ENCODE measurements at regions not wholly inside any gene's neighbourhood (a gene's known extent, or its start where the extent isn't known, plus 50 kb on each side); places are given as distances from the start of the nearest gene placed in this dataset.

- Histone ChIP-seq H3K4me2 (ENCODE audit: low read length) (no peak overlapping the region), H3K9me3 (ENCODE audit: low read length) (no peaks in the 10 kb centered on the region), H3K27ac (ENCODE audit: low read length) (no peak overlapping the region), H3K27me3 (ENCODE audit: insufficient read depth, low read depth, low read length) (no peaks in the 10 kb centered on the region), H3K36me3 (ENCODE audit: insufficient read depth, low read length) (no peaks in the 10 kb centered on the region), H3K4me3 (ENCODE audit: low read length) (no peak overlapping the region), H2AFZ (ENCODE audit: low read depth, low read length) (no peak overlapping the region), H4K20me1 (ENCODE audit: insufficient read depth) (no peaks in the 10 kb centered on the region), H3K9me2 (ENCODE audit: insufficient read depth, low read length) (no peaks in the 10 kb centered on the region), H3F3A (ENCODE audit: insufficient read depth, low read length, poor library complexity, severe bottlenecking) (no peaks in the 10 kb centered on the region), H3K9ac (ENCODE audit: low read length) (no peak overlapping the region), H3K79me2 (replicated peaks; ENCODE audit: insufficient read depth, low read length) (no peaks in the 10 kb centered on the region)
- TF ChIP-seq EP300 (conservative IDR thresholded peaks at IDR 0.05; ENCODE audit: poor library complexity, severe bottlenecking) = no peak
- TF ChIP-seq TAF1 (IDR thresholded peaks at IDR 0.05; ENCODE audit: low read depth) = no peak
- TF ChIP-seq REST (IDR thresholded peaks at IDR 0.05; ENCODE audit: borderline replicate concordance) = no peak
- no peak for TF ChIP-seq EZH2 (IDR thresholded peaks at IDR 0.05; ENCODE audit: borderline replicate concordance, insufficient read depth, low read length, poor library complexity, severe bottlenecking)
- TF ChIP-seq POLR2AphosphoS5 (IDR thresholded peaks at IDR 0.05) = no peak
These were observed 978.6 kb downstream of the NLGN4X start for GRCh38 chrX:5250106-5250505.

GRCh38 chrX:5242091-5242790 is 986.4 kb downstream of the NLGN4X start:
- H3K9me3 ChIP-seq (ENCODE audit: low read length) = no peaks in the 10 kb centered on the region
- H2AFZ ChIP-seq (ENCODE audit: low read depth, low read length) = no peak overlapping the region
- no peaks in the 10 kb centered on the region for H3F3A ChIP-seq (ENCODE audit: insufficient read depth, low read length, poor library complexity, severe bottlenecking)
- no peaks in the 10 kb centered on the region for H3K36me3 ChIP-seq (ENCODE audit: insufficient read depth, low read length)
- H3K27me3 ChIP-seq (ENCODE audit: insufficient read depth, low read depth, low read length) = no peaks in the 10 kb centered on the region
- no peak overlapping the region for H3K4me3 ChIP-seq (ENCODE audit: low read length)
- no peak overlapping the region for H3K27ac ChIP-seq (ENCODE audit: low read length)
- H3K9ac ChIP-seq (ENCODE audit: low read length) = no peak overlapping the region
- H4K20me1 ChIP-seq (ENCODE audit: insufficient read depth) = no peaks in the 10 kb centered on the region
- no peaks in the 10 kb centered on the region for H3K79me2 ChIP-seq (replicated peaks; ENCODE audit: insufficient read depth, low read length)
- H3K9me2 ChIP-seq (ENCODE audit: insufficient read depth, low read length) = no peaks in the 10 kb centered on the region
- no peak overlapping the region for H3K4me2 ChIP-seq (ENCODE audit: low read length)
- TF ChIP-seq REST (IDR thresholded peaks at IDR 0.05; ENCODE audit: borderline replicate concordance) (no peak), SMC3 (conservative IDR thresholded peaks at IDR 0.05; ENCODE audit: poor library complexity) (no peak), TAF1 (IDR thresholded peaks at IDR 0.05; ENCODE audit: low read depth) (no peak), RAD21 (conservative IDR thresholded peaks at IDR 0.05) (no peak), POLR2AphosphoS5 (IDR thresholded peaks at IDR 0.05) (no peak), EP300 (conservative IDR thresholded peaks at IDR 0.05; ENCODE audit: poor library complexity, severe bottlenecking) (no peak), MXI1 (conservative IDR thresholded peaks at IDR 0.05; ENCODE audit: poor library complexity, severe bottlenecking) (no peak), CTCF (IDR thresholded peaks at IDR 0.05; ENCODE audit: poor library complexity, severe bottlenecking) (no peak), EZH2 (IDR thresholded peaks at IDR 0.05; ENCODE audit: borderline replicate concordance, insufficient read depth, low read length, poor library complexity, severe bottlenecking) (no peak)

Measured in neural cell (in vitro differentiated cells).